Coronary artery (tissue), 2 donors: ENCODE measurements at regions not wholly inside any gene's neighbourhood (a gene's known extent, or its start where the extent isn't known, plus 50 kb on each side); places are given as distances from the start of the nearest gene placed in this dataset.
"Not testable (repeated sequence)": the region's sequence is repeated elsewhere in the genome, so short reads cannot be mapped to it uniquely, and the experiment has no call there.

ENCODE experiments used
- DNase-seq: peaks from one replicate; pipeline ENCODE4 v3.0.0-alpha.2; 2017; ENCODE audit warnings: low spot score
- H3K27ac ChIP-seq, 2 donors: fragments of 200-600 bp; sonication (generic); one replicate each; pipeline ENCODE4 v1.5.1; 2016 to 2019
- H3K4me3 ChIP-seq: fragments of 200-600 bp; sonication (generic); 2 replicates; pipeline ENCODE4 v1.5.1; 2016; ENCODE audit warnings: mild to moderate bottlenecking, moderate library complexity
- CTCF ChIP-seq: fragments of 200-600 bp; sonication (generic); IDR thresholded peaks from one replicate; pipeline ENCODE4 v1.5.1; 2019; ENCODE audit warnings: antibody characterized with exemption

GRCh38 chr2:38141501-38141900, 65.5 kb upstream of the CYP1B1 start:
- DNase-seq, result no peak
- H3K27ac ChIP-seq, result no peak overlapping the region
- no peak for TF ChIP-seq CTCF
- H3K4me3 ChIP-seq, result no peak overlapping the region

- no peak overlapping the region for H3K4me3 ChIP-seq
- TF ChIP-seq CTCF, result no peak
- no peak for DNase-seq
- no peak overlapping the region for H3K27ac ChIP-seq
Measured at GRCh38 chr2:38138996-38139395, 63.0 kb upstream of the CYP1B1 start.

- H3K4me3 ChIP-seq, result no peak overlapping the region
- no peak for TF ChIP-seq CTCF
- no peak for DNase-seq
- H3K27ac ChIP-seq, result no peak overlapping the region
Measured at GRCh38 chr2:38138419-38138818, 62.5 kb upstream of the CYP1B1 start.

- H3K4me3 ChIP-seq, H3K27ac ChIP-seq, DNase-seq: not testable (repeated sequence)
Measured at GRCh38 chr2:38137958-38138357, 62.0 kb upstream of the CYP1B1 start.

- Histone ChIP-seq H3K4me3 (no peak overlapping the region), H3K27ac (no peak overlapping the region)
- no peak for TF ChIP-seq CTCF
- DNase-seq, result no peak
Measured at GRCh38 chr2:38131676-38132075, 55.7 kb upstream of the CYP1B1 start.

- DNase-seq, result no peak
- TF ChIP-seq CTCF, result no peak
- no peak overlapping the region for H3K4me3 ChIP-seq
- H3K27ac ChIP-seq, result peak overlapping the region in 1 of 2 donors; percentile 67
Measured at GRCh38 chr2:38130876-38131275, 54.9 kb upstream of the CYP1B1 start.

GRCh38 chr2:38129987-38130386, 54.0 kb upstream of the CYP1B1 start:
- Histone ChIP-seq H3K27ac (peak overlapping the region in 1 of 2 donors; percentile 67), H3K4me3 (no peak overlapping the region)
- DNase-seq, result no peak
- no peak for TF ChIP-seq CTCF

- TF ChIP-seq CTCF, result no peak
- DNase-seq, result no peak
- H3K27ac ChIP-seq, result peak overlapping the region in 1 of 2 donors; percentile 67
- no peak overlapping the region for H3K4me3 ChIP-seq
Measured at GRCh38 chr2:38129481-38129880, 53.5 kb upstream of the CYP1B1 start.
